B cell (primary cell): ENCODE measurements at regions not wholly inside any gene's neighbourhood (a gene's known extent, or its start where the extent isn't known, plus 50 kb on each side); places are given as distances from the start of the nearest gene placed in this dataset.

ENCODE experiments used
- ATAC-seq: fragments of 200-7000 bp; cut with Tn5 transposase; one replicate; pipeline ENCODE4 v1.10.0; 2021; ENCODE audit warnings: low read depth, mild to moderate bottlenecking, moderate number of reproducible peaks, moderate library complexity
- CTCF ChIA-PET: fragments of 350-600 bp; sonication (Branson Sonifier 250); formaldehyde crosslinking; loops from one replicate; lab custom pipeline; 2021; ENCODE audit warnings: antibody characterized with exemption, inconsistent platforms; lab: Charles Lee
- POLR2A ChIA-PET: fragments of 350-600 bp; sonication (Branson Sonifier 250); formaldehyde crosslinking; loops from one replicate; lab custom pipeline; 2021; ENCODE audit warnings: antibody characterized with exemption; lab: Charles Lee
- DNase-seq: peaks from one replicate; pipeline ENCODE4 v3.0.0; 2013
- H2AFZ ChIP-seq: 2 replicates; pipeline ENCODE4 v1.6.1; 2012; ENCODE audit warnings: mild to moderate bottlenecking, low read depth, low read length; ENCODE audit not compliant: insufficient read depth, poor library complexity, severe bottlenecking
- H3K27ac ChIP-seq, 2 donors: 1 replicate in 1 of 2; 2 replicates in 1 of 2; pipeline ENCODE4 v1.5.1; 2012 to 2013; ENCODE audit warnings: low read length in 2 of 2, mild to moderate bottlenecking in 2 of 2, moderate library complexity in 1 of 2
- H3K27me3 ChIP-seq, 4 experiments: fragments of 200-600 bp in 1 of 4; sonication (generic) in 1 of 4; replicated peaks in 1 of 4; 1 replicate in 2 of 4; 2 replicates in 2 of 4; pipeline versions ENCODE4 v1.6.1 to v1.7.0; 2013 to 2016; ENCODE audit warnings: low read length in 3 of 4, mild to moderate bottlenecking in 2 of 4, mixed read lengths in 1 of 4, moderate library complexity in 1 of 4; ENCODE audit not compliant: insufficient read depth in 4 of 4, control insufficient read depth in 3 of 4; ENCODE audit errors: control extremely low read depth in 1 of 4
- H3K36me3 ChIP-seq, 2 experiments: replicated peaks in 1 of 2; 1 replicate in 1 of 2; 2 replicates in 1 of 2; pipeline versions ENCODE4 v1.6.1 to v1.7.1; 2013; ENCODE audit warnings: low read length in 1 of 2; ENCODE audit not compliant: insufficient read depth in 2 of 2, control insufficient read depth in 1 of 2; ENCODE audit errors: control extremely low read depth in 1 of 2, extremely low read depth in 1 of 2
- H3K4me1 ChIP-seq, 2 donors: fragments of 200-600 bp in 1 of 2; sonication (generic) in 1 of 2; 1 replicate in 1 of 2; 2 replicates in 1 of 2; pipeline versions ENCODE4 v1.5.1 to v1.6.1; 2013 to 2017; ENCODE audit warnings: low read length in 2 of 2; ENCODE audit not compliant: control insufficient read depth in 2 of 2, insufficient read depth in 2 of 2
- H3K4me2 ChIP-seq: replicated peaks from 2 replicates; pipeline ENCODE3; 2012; ENCODE audit warnings: mild to moderate bottlenecking, low read depth, low read length; ENCODE audit not compliant: poor library complexity, severe bottlenecking
- H3K4me3 ChIP-seq, 5 experiments: fragments of 200-600 bp in 1 of 5; sonication (generic) in 1 of 5; 1 replicate in 3 of 5; 2 replicates in 2 of 5; pipeline versions ENCODE4 v1.5.1 to v1.7.0; 2011 to 2016; ENCODE audit warnings: low read length in 4 of 5, mild to moderate bottlenecking in 4 of 5, low read depth in 2 of 5, control low read depth in 1 of 5, moderate library complexity in 1 of 5; ENCODE audit not compliant: insufficient read depth in 1 of 5; ENCODE audit errors: control extremely low read depth in 1 of 5, extremely low read depth in 1 of 5
- H3K79me2 ChIP-seq: fragments of 200-600 bp; sonication (generic); one replicate; pipeline ENCODE4 v1.6.0; 2016; ENCODE audit warnings: low read length; ENCODE audit not compliant: control insufficient read depth, insufficient read depth
- H3K9ac ChIP-seq: fragments of 200-600 bp; sonication (generic); 2 replicates; pipeline ENCODE4 v1.6.1; 2017; ENCODE audit warnings: mild to moderate bottlenecking, low read length, moderate library complexity
- H3K9me3 ChIP-seq, 3 donors: one replicate each; pipeline versions ENCODE4 v1.6.1 to v1.7.1; 2013; ENCODE audit warnings: low read length in 2 of 3; ENCODE audit not compliant: control insufficient read depth in 2 of 3, insufficient read depth in 1 of 3; ENCODE audit errors: control extremely low read depth in 1 of 3
- H4K20me1 ChIP-seq: 2 replicates; pipeline ENCODE4 v1.6.0; 2012; ENCODE audit warnings: mild to moderate bottlenecking, low read length; ENCODE audit not compliant: insufficient read depth, control insufficient read depth, poor library complexity, severe bottlenecking
- H3K27ac Mint-ChIP-seq: one replicate; pipeline ENCODE4 v1.8.0; 2021; ENCODE audit warnings: mixed read lengths
- H3K27me3 Mint-ChIP-seq: one replicate; pipeline ENCODE4 v1.8.0; 2021; ENCODE audit warnings: mixed read lengths
- H3K4me1 Mint-ChIP-seq: one replicate; pipeline ENCODE4 v1.8.0; 2021; ENCODE audit warnings: mixed read lengths
- H3K4me3 Mint-ChIP-seq: one replicate; pipeline ENCODE4 v1.8.0; 2021; ENCODE audit warnings: mixed read lengths
- H3K9me3 Mint-ChIP-seq: one replicate; pipeline ENCODE4 v1.8.0; 2022; ENCODE audit warnings: mixed read lengths; ENCODE audit not compliant: insufficient read depth
- EZH2 ChIP-seq: IDR thresholded peaks from 2 replicates; pipeline ENCODE4 v1.6.1; 2012; ENCODE audit warnings: borderline replicate concordance, low read depth, mild to moderate bottlenecking, moderate library complexity, low read length; ENCODE audit not compliant: insufficient read depth, poor library complexity, severe bottlenecking
- WGBS: methylation state at CpG from one replicate; pipeline ENCODE4 v1.1.5; 2013; ENCODE audit warnings: missing lambda C conversion rate; ENCODE audit not compliant: insufficient coverage; 5-methylcytosine and 5-hydroxymethylcytosine counted together
- intact Hi-C: fragments of 100-400 bp; cut with micrococcal nuclease; formaldehyde crosslinking; loops from one replicate; pipeline ENCODE4 v1.10.0; 2022
- TF ChIP-seq, protein P1 (sequence below): fragments of 200-600 bp; IDR thresholded peaks from one replicate; pipeline ENCODE4 v1.8.0; 2022; ENCODE audit warnings: antibody characterized with exemption, mild to moderate bottlenecking

GRCh38 chr2:10504994-10505820 lies 57.1 kb upstream of the ODC1 start:
- no peak overlapping the region for H3K4me3 ChIP-seq
- peaks cover 15% of the 10 kb centered on the region for H3K27me3 Mint-ChIP-seq
- no peak overlapping the region for H3K27ac Mint-ChIP-seq
- POLR2A ChIA-PET = no interaction called here
- no peak overlapping the region for H3K4me3 Mint-ChIP-seq
- H3K4me1 ChIP-seq = no peaks in the 10 kb centered on the region
- intact Hi-C loops = no loop called here
- H2AFZ ChIP-seq = no peak overlapping the region
- no peaks in the 10 kb centered on the region for H3K36me3 ChIP-seq
- H3K9me3 ChIP-seq = no peaks in the 10 kb centered on the region
- 90% methylated on average over 13 of the region's 13 CpGs for WGBS
- no peaks in the 10 kb centered on the region for H4K20me1 ChIP-seq
- no peak for TF ChIP-seq EZH2
- TF ChIP-seq, protein P1, sequence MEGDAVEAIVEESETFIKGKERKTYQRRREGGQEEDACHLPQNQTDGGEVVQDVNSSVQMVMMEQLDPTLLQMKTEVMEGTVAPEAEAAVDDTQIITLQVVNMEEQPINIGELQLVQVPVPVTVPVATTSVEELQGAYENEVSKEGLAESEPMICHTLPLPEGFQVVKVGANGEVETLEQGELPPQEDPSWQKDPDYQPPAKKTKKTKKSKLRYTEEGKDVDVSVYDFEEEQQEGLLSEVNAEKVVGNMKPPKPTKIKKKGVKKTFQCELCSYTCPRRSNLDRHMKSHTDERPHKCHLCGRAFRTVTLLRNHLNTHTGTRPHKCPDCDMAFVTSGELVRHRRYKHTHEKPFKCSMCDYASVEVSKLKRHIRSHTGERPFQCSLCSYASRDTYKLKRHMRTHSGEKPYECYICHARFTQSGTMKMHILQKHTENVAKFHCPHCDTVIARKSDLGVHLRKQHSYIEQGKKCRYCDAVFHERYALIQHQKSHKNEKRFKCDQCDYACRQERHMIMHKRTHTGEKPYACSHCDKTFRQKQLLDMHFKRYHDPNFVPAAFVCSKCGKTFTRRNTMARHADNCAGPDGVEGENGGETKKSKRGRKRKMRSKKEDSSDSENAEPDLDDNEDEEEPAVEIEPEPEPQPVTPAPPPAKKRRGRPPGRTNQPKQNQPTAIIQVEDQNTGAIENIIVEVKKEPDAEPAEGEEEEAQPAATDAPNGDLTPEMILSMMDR = no peak
- H3K79me2 ChIP-seq = no peaks in the 10 kb centered on the region
- peaks cover 0 to 7% (median 0%) of the 10 kb centered on the region in 4 experiments for H3K27me3 ChIP-seq
- H3K9me3 Mint-ChIP-seq = no peaks in the 10 kb centered on the region
- H3K27ac ChIP-seq = no peak overlapping the region
- no peak overlapping the region for H3K4me2 ChIP-seq
- H3K9ac ChIP-seq = no peak overlapping the region
- no peaks in the 10 kb centered on the region for H3K4me1 Mint-ChIP-seq
- no peak for DNase-seq
- no peak for ATAC-seq
- CTCF ChIA-PET = no interaction called here

DNA sequence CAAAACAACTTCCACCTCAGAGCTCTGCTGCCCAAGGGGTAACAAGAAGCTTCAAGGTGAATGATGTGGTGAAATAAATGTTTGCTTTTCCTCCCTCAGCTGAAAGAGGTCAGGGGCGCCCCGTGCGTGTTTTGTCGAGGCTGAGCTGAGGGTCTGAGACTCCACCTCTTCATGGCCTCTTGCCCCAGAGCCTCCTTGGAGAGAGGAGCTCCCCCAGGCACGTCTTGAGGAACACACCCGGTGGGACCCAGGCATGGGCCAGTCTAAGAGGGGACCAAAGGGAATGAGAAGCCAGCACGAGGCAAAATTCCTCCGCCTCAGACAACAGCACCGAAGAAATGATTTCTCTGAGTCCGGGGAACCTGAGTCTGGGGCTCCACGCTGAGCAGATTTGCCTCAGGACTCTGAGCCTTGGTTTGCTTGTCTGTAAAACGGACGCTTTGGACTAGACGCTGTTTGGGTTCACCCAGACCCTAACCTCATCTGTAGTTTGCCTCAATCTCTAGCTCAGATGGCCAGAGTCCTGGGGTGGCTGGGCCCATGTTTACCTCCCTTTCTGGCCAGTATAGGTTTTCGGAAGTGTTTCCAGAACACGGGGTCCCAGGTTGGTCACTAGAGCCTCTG lies 56.4 kb upstream of the ODC1 start:
- H3K4me3 Mint-ChIP-seq = no peak overlapping the region
- H3K36me3 ChIP-seq = no peaks in the 10 kb centered on the region
- H4K20me1 ChIP-seq = no peaks in the 10 kb centered on the region
- ATAC-seq = no peak
- DNase-seq = no peak
- POLR2A ChIA-PET = no interaction called here
- no peaks in the 10 kb centered on the region for H3K79me2 ChIP-seq
- no peaks in the 10 kb centered on the region for H3K9me3 ChIP-seq
- H3K27me3 ChIP-seq = peaks cover 0 to 7% (median 0%) of the 10 kb centered on the region in 4 experiments
- H3K27ac Mint-ChIP-seq = no peak overlapping the region
- no peaks in the 10 kb centered on the region for H3K4me1 ChIP-seq
- H3K9me3 Mint-ChIP-seq = no peaks in the 10 kb centered on the region
- no peak for TF ChIP-seq EZH2
- TF ChIP-seq, protein P1 = no peak
- 98% methylated on average over 10 of the region's 16 CpGs for WGBS
- peaks cover 15% of the 10 kb centered on the region for H3K27me3 Mint-ChIP-seq
- intact Hi-C loops = no loop called here
- no peak overlapping the region for H3K27ac ChIP-seq
- H3K9ac ChIP-seq = no peak overlapping the region
- CTCF ChIA-PET = interaction anchor here (0.7 kb wide), 1 partner anchor 41 kb away, joined by 3 read pairs; no protein-coding TSS in a partner anchor
- no peak overlapping the region for H3K4me3 ChIP-seq
- H3K4me2 ChIP-seq = no peak overlapping the region
- H3K4me1 Mint-ChIP-seq = no peaks in the 10 kb centered on the region
- no peak overlapping the region for H2AFZ ChIP-seq
